Progenitor cell of endocrine pancreas (in vitro differentiated cells): ENCODE measurements at regions not wholly inside any gene's neighbourhood (a gene's known extent, or its start where the extent isn't known, plus 50 kb on each side); places are given as distances from the start of the nearest gene placed in this dataset.

ENCODE experiments used
- DNase-seq: peaks from one replicate; pipeline ENCODE4 v3.0.0; 2021; ENCODE audit warnings: low spot score; ENCODE audit not compliant: unreplicated experiment
- H3K27ac Mint-ChIP-seq: 2 replicates; pipeline ENCODE4 v1.8.0; 2021; ENCODE audit warnings: mild to moderate bottlenecking, moderate library complexity, mixed read lengths
- H3K27me3 Mint-ChIP-seq: 2 replicates; pipeline ENCODE4 v1.8.0; 2021; ENCODE audit warnings: mixed read lengths
- H3K36me3 Mint-ChIP-seq: 2 replicates; pipeline ENCODE4 v1.8.0; 2022; ENCODE audit warnings: mixed read lengths; ENCODE audit not compliant: insufficient read depth
- H3K4me1 Mint-ChIP-seq: 2 replicates; pipeline ENCODE4 v1.8.0; 2021; ENCODE audit warnings: low read depth, mixed read lengths
- H3K4me3 Mint-ChIP-seq: 2 replicates; pipeline ENCODE4 v1.8.0; 2021; ENCODE audit warnings: low read depth, mild to moderate bottlenecking, moderate library complexity, mixed read lengths
- H3K9me3 Mint-ChIP-seq: 2 replicates; pipeline ENCODE4 v1.8.0; 2021; ENCODE audit warnings: low read depth, mixed read lengths
- CTCF ChIP-seq: fragments of 200-600 bp; sonication (generic); IDR thresholded peaks from one replicate; pipeline ENCODE4 v1.5.0; 2021; ENCODE audit warnings: antibody characterized with exemption, mild to moderate bottlenecking; ENCODE audit not compliant: unreplicated experiment

DNA sequence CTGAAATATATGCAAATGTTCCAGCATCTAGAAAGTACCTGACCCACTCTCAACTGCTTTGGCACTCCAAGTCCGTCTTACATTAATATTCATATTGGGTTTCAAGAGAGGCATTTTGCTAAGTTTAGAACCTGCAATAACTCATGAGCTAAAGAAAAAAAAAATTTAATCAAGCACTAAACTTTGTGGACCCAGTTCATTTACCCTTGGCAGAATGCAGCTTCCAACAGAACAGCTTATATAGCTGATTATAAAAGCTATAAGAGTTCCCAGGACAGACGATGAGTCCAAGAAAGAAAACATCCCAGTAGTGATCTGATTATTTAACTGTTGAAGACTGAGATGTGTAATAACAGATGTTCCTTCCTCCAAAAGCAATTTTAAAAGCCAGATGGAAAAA is 592.0 kb downstream of the KCNH5 start:
- Mint-ChIP-seq H3K27ac (no peak overlapping the region), H3K36me3 (no peaks in the 10 kb centered on the region), H3K27me3 (peaks cover 3% of the 10 kb centered on the region), H3K9me3 (no peaks in the 10 kb centered on the region), H3K4me1 (peaks cover 2% of the 10 kb centered on the region), H3K4me3 (no peak overlapping the region)
- TF ChIP-seq CTCF, result no peak
- no peak for DNase-seq

GRCh38 chr14:62455446-62455845 is 589.8 kb downstream of the KCNH5 start:
- H3K27me3 Mint-ChIP-seq, result peaks cover 3% of the 10 kb centered on the region
- H3K4me3 Mint-ChIP-seq, result no peak overlapping the region
- no peak overlapping the region for H3K27ac Mint-ChIP-seq
- no peak for TF ChIP-seq CTCF
- no peaks in the 10 kb centered on the region for H3K36me3 Mint-ChIP-seq
- H3K4me1 Mint-ChIP-seq, result peaks cover 2% of the 10 kb centered on the region
- DNase-seq, result no peak
- no peaks in the 10 kb centered on the region for H3K9me3 Mint-ChIP-seq

DNA sequence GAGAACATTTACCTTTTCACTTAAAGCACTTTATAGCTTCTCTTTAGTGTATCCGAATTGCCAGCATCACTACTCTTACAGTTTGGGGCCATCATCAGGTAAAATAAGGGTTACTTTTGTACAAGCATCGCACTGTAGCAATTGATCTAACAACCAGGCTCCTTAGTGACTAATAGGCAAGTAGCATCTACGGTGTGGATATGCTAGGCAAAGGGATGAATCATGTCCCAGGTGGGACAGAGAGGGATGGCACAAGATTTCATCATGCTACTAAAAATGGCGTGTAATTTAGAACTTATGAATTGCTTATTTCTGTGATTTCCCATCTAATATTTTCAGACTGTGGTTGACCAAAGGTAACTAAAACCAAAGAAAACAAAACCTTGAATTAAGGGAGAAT is 582.3 kb downstream of the KCNH5 start:
- Mint-ChIP-seq H3K27me3 (peaks cover 16% of the 10 kb centered on the region), H3K27ac (no peak overlapping the region), H3K4me1 (peaks cover 19% of the 10 kb centered on the region), H3K36me3 (no peaks in the 10 kb centered on the region), H3K4me3 (no peak overlapping the region), H3K9me3 (no peaks in the 10 kb centered on the region)
- no peak for DNase-seq
- no peak for TF ChIP-seq CTCF

- no peak overlapping the region for H3K27ac Mint-ChIP-seq
- peaks cover 12% of the 10 kb centered on the region for H3K4me1 Mint-ChIP-seq
- no peak overlapping the region for H3K4me3 Mint-ChIP-seq
- no peaks in the 10 kb centered on the region for H3K36me3 Mint-ChIP-seq
- no peak for DNase-seq
- H3K9me3 Mint-ChIP-seq, result peaks cover 6% of the 10 kb centered on the region
- TF ChIP-seq CTCF, result no peak
- peaks cover 5% of the 10 kb centered on the region for H3K27me3 Mint-ChIP-seq
Measured at GRCh38 chr14:62468946-62469345, 576.3 kb downstream of the KCNH5 start.

- TF ChIP-seq CTCF, result no peak
- Mint-ChIP-seq H3K36me3 (no peaks in the 10 kb centered on the region), H3K4me1 (no peaks in the 10 kb centered on the region), H3K27ac (no peak overlapping the region), H3K9me3 (peaks cover 6% of the 10 kb centered on the region), H3K27me3 (peaks cover 4% of the 10 kb centered on the region), H3K4me3 (no peak overlapping the region)
- DNase-seq, result no peak
Measured at GRCh38 chr14:62470935-62471334, 574.3 kb downstream of the KCNH5 start.
